ENCODE measurements at regions not wholly inside any gene's neighbourhood (a gene's known extent, or its start where the extent isn't known, plus 50 kb on each side); places are given as distances from the start of the nearest gene placed in this dataset.

GRCh38 chrX:20530406-20530921 lies 263.8 kb upstream of the RPS6KA3 start:
- Mint-ChIP-seq H3K36me3 (no peaks in the 10 kb centered on the region), H3K27ac (no peak overlapping the region), H3K4me1 (peaks cover 5% of the 10 kb centered on the region in 2 donors), H3K4me3 (peak overlapping the region in 1 of 5 donors; percentile 27), H3K9me3 (no peaks in the 10 kb centered on the region), H3K27me3 (ENCODE audit: low read depth in 3 of 3) (peaks cover 6 to 11% (median 7%) of the 10 kb centered on the region in 3 donors)
- peak; percentile 22 to 41 (median 31) for DNase-seq

- Mint-ChIP-seq H3K4me3 (no peak overlapping the region), H3K9me3 (no peaks in the 10 kb centered on the region), H3K27ac (no peak overlapping the region), H3K36me3 (no peaks in the 10 kb centered on the region), H3K4me1 (peaks cover 5% of the 10 kb centered on the region in 2 donors), H3K27me3 (ENCODE audit: low read depth in 3 of 3) (peaks cover 4 to 11% (median 5%) of the 10 kb centered on the region in 3 donors)
- DNase-seq: no peak
These were observed 263.0 kb upstream of the RPS6KA3 start for GRCh38 chrX:20529711-20530110.

DNA sequence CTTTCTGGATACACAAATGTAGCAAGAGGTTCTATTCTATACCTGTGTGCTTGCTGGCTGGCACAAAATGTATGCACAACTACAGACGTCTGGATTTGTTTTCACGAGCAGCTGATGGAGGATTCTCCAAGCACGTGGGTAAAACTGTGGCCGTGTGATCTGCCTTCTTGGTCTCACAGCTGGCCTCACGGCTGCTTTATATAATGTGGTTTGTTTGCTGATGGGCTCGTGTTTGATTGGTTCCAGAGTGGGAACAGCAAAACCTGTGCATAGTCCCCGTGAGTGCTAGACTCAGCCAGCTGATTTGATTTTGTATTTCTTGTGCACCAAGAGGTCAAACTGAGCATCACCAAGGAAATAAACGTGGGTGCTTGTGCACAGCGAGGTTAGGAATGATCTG lies 262.6 kb upstream of the RPS6KA3 start:
- no peaks in the 10 kb centered on the region for H3K9me3 Mint-ChIP-seq
- H3K27ac Mint-ChIP-seq: no peak overlapping the region

DNA sequence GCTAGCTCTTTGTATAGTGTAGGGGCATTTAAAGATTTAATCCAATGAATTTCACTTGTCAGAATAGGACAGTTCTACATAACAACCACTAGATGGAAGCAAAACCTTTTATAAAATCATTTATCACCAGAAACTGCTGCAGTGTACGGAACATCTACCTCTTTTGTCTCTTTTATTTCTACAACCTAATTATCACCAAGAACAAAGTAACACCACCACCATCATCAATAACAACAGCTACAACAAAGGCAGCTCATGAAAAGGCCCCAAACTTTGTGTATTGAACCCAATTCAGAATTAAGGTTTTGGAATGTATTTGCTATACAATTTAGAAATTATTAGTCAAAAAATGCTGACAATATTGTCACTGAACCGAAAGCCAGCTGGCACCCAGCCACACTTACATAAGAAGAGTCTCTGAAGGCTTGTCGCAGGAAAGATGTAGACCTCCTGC lies 260.9 kb upstream of the RPS6KA3 start:
- Mint-ChIP-seq H3K9me3 (no peaks in the 10 kb centered on the region), H3K27me3 (ENCODE audit: low read depth in 3 of 3) (peaks cover 0 to 11% (median 2%) of the 10 kb centered on the region in 3 donors), H3K4me3 (no peak overlapping the region), H3K4me1 (peaks cover 12 to 13% of the 10 kb centered on the region in 2 donors), H3K27ac (no peak overlapping the region), H3K36me3 (no peaks in the 10 kb centered on the region)
- DNase-seq: peak; percentile 6 to 31 (median 16)

More for the DNA sequence above, 262.6 kb upstream of the RPS6KA3 start:
- peaks cover under 1 to 11% (median 2%) of the 10 kb centered on the region in 3 donors for H3K27me3 Mint-ChIP-seq (ENCODE audit: low read depth in 3 of 3)
- no peaks in the 10 kb centered on the region for H3K36me3 Mint-ChIP-seq
- H3K4me3 Mint-ChIP-seq: no peak overlapping the region
- H3K4me1 Mint-ChIP-seq: peaks cover 5% of the 10 kb centered on the region in 2 donors
- DNase-seq: no peak

DNA sequence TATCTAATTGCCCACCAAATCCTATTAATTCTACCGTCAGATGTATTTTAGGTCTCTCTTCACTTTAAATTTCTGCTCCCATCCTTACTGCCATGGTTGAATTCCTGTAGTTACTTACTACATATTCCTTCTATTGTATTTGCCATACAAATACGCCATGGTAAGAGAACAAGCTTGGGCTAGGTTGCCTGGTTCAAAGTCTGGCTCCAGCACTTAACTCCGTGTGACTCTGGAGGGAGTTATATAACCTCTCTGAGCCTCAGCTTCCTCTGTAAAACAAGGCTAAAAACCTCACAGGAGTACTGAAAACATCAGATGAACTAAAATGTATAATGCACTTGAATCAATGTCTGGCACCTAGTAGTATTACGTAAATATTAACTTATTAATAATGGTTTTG lies 260.3 kb upstream of the RPS6KA3 start:
- peaks cover 12 to 13% of the 10 kb centered on the region in 2 donors for H3K4me1 Mint-ChIP-seq
- no peak overlapping the region for H3K4me3 Mint-ChIP-seq
- H3K9me3 Mint-ChIP-seq: no peaks in the 10 kb centered on the region
- H3K27me3 Mint-ChIP-seq (ENCODE audit: low read depth in 3 of 3): peaks cover 0 to 11% (median 0%) of the 10 kb centered on the region in 3 donors
- no peaks in the 10 kb centered on the region for H3K36me3 Mint-ChIP-seq
- DNase-seq: no peak
- H3K27ac Mint-ChIP-seq: no peak overlapping the region

GRCh38 chrX:20523626-20524312 lies 257.1 kb upstream of the RPS6KA3 start:
- peak in 2 of 3 donors; percentile 7 to 22 for DNase-seq
- Mint-ChIP-seq H3K27me3 (ENCODE audit: low read depth in 3 of 3) (peaks cover 0 to 6% (median 0%) of the 10 kb centered on the region in 3 donors), H3K4me3 (no peak overlapping the region), H3K4me1 (peaks cover 8% of the 10 kb centered on the region in 2 donors), H3K9me3 (no peaks in the 10 kb centered on the region), H3K27ac (no peak overlapping the region), H3K36me3 (no peaks in the 10 kb centered on the region)

- Mint-ChIP-seq H3K4me3 (no peak overlapping the region), H3K9me3 (no peaks in the 10 kb centered on the region), H3K36me3 (no peaks in the 10 kb centered on the region), H3K4me1 (peaks cover 7 to 8% of the 10 kb centered on the region in 2 donors), H3K27me3 (ENCODE audit: low read depth in 3 of 3) (peaks cover 0 to 5% (median 0%) of the 10 kb centered on the region in 3 donors), H3K27ac (no peak overlapping the region)
- no peak for DNase-seq
These were observed 255.7 kb upstream of the RPS6KA3 start for GRCh38 chrX:20522420-20522819.

GRCh38 chrX:20521222-20521621 lies 254.5 kb upstream of the RPS6KA3 start:
- Mint-ChIP-seq H3K27ac (no peak overlapping the region), H3K36me3 (no peaks in the 10 kb centered on the region), H3K4me1 (peaks cover 13 to 17% of the 10 kb centered on the region in 2 donors), H3K9me3 (no peaks in the 10 kb centered on the region), H3K27me3 (ENCODE audit: low read depth in 3 of 3) (peaks cover 0 to 4% (median 0%) of the 10 kb centered on the region in 3 donors), H3K4me3 (no peak overlapping the region)
- DNase-seq: no peak

GRCh38 chrX:20519826-20520225 lies 253.1 kb upstream of the RPS6KA3 start:
- Mint-ChIP-seq H3K4me3 (no peak overlapping the region), H3K4me1 (peaks cover 26 to 31% of the 10 kb centered on the region in 2 donors), H3K36me3 (no peaks in the 10 kb centered on the region), H3K27ac (no peak overlapping the region), H3K9me3 (no peaks in the 10 kb centered on the region), H3K27me3 (ENCODE audit: low read depth in 3 of 3) (peaks cover 0 to 4% (median 2%) of the 10 kb centered on the region in 3 donors)
- DNase-seq: no peak

GRCh38 chrX:20519146-20519545 lies 252.4 kb upstream of the RPS6KA3 start:
- Mint-ChIP-seq H3K4me1 (peaks cover 27 to 33% of the 10 kb centered on the region in 2 donors), H3K36me3 (no peaks in the 10 kb centered on the region), H3K27me3 (ENCODE audit: low read depth in 3 of 3) (peaks cover 0 to 4% (median 2%) of the 10 kb centered on the region in 3 donors), H3K27ac (no peak overlapping the region), H3K9me3 (no peaks in the 10 kb centered on the region), H3K4me3 (no peak overlapping the region)
- DNase-seq: no peak

- Mint-ChIP-seq H3K27ac (no peak overlapping the region), H3K36me3 (no peaks in the 10 kb centered on the region), H3K4me3 (no peak overlapping the region), H3K9me3 (no peaks in the 10 kb centered on the region), H3K27me3 (ENCODE audit: low read depth in 3 of 3) (peaks cover 0 to 4% (median 2%) of the 10 kb centered on the region in 3 donors), H3K4me1 (peaks cover 21 to 27% of the 10 kb centered on the region in 2 donors)
- DNase-seq: no peak
These were observed 250.9 kb upstream of the RPS6KA3 start for GRCh38 chrX:20517565-20517964.

DNA sequence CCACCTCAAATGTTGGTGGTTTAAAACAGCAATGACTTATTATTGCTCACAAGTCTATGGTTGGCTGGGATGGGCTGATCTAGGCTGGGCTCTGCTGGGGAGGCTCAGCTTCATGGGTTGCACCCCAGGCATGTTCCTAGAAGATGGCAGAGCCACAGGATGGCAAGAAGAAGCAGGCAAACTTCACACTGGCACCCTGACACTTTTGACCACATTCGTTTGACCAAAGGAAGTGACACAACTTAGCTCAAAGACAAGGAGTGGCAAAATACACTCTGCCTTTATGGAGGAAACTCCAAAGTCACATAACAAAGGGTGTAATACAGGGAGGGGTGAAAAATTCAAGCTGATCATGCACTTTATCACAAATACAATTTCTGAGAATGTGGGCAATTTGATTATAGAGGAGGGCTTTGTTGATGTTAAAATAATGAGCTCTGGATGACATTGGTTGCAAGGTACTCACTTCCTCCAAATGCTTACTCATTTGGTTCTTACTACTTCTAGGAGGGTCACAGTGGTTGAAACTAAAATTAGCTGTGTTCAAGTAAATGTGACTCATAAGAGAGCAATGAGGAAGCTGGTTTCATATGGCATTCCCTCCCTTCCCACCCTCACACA lies 249.2 kb upstream of the RPS6KA3 start:
- DNase-seq: peak; percentile 19 to 24 (median 23)
- Mint-ChIP-seq H3K9me3 (no peaks in the 10 kb centered on the region), H3K4me3 (peak overlapping the region; percentile 36 to 70 (median 49)), H3K27me3 (ENCODE audit: low read depth in 3 of 3) (peaks cover 0 to 4% (median 2%) of the 10 kb centered on the region in 3 donors), H3K27ac (peak overlapping the region; percentile 46 to 85 (median 80)), H3K36me3 (no peaks in the 10 kb centered on the region), H3K4me1 (peaks cover 21 to 27% of the 10 kb centered on the region in 2 donors)

DNA sequence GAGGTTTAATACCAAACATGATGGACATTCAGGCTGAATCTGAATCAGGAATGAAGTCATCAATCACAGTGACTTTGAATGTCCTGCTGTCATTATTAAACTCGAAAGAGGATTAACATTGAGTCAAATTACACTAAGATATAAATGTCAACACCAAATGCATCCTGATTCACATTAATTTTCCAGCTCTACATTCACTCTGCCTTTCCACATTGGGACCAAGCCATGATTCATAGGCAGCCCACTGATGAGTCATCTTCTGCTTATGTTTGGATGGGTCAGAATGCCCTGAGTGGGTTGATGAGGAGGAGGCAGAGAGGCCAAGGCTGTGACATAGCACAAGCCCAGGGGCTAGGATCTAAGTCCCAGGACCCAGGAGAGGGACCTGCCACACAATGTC lies 247.6 kb upstream of the RPS6KA3 start:
- no peaks in the 10 kb centered on the region for H3K36me3 Mint-ChIP-seq
- H3K27me3 Mint-ChIP-seq (ENCODE audit: low read depth in 3 of 3): peaks cover 0 to 5% (median 2%) of the 10 kb centered on the region in 3 donors
- H3K4me1 Mint-ChIP-seq: peaks cover 21 to 27% of the 10 kb centered on the region in 2 donors
- no peak overlapping the region for H3K27ac Mint-ChIP-seq
- DNase-seq: no peak
- no peak overlapping the region for H3K4me3 Mint-ChIP-seq
- no peaks in the 10 kb centered on the region for H3K9me3 Mint-ChIP-seq

- Mint-ChIP-seq H3K27me3 (ENCODE audit: low read depth in 3 of 3) (peaks cover 0 to 6% (median 4%) of the 10 kb centered on the region in 3 donors), H3K4me1 (peaks cover 21 to 27% of the 10 kb centered on the region in 2 donors), H3K36me3 (no peaks in the 10 kb centered on the region), H3K9me3 (no peaks in the 10 kb centered on the region), H3K27ac (no peak overlapping the region), H3K4me3 (no peak overlapping the region)
- no peak for DNase-seq
These were observed 246.5 kb upstream of the RPS6KA3 start for GRCh38 chrX:20513185-20513584.

All from immature natural killer cell (primary cell).